IPS DF 4.7 (cell line): ENCODE measurements at regions not wholly inside any gene's neighbourhood (a gene's known extent, or its start where the extent isn't known, plus 50 kb on each side); places are given as distances from the start of the nearest gene placed in this dataset.
A peak's percentile ranks its signal among the peaks of the same experiment; 100 is the strongest.

Source experiments
- DNase-seq: peaks from one replicate; pipeline ENCODE4 v3.0.0-alpha.2; 2013; ENCODE audit warnings: low spot score; ENCODE audit errors: extremely low read depth

GRCh38 chr1:234683861-234684632 lies 74.1 kb upstream of the IRF2BP2 start:
- peak; percentile 30 for DNase-seq

DNA sequence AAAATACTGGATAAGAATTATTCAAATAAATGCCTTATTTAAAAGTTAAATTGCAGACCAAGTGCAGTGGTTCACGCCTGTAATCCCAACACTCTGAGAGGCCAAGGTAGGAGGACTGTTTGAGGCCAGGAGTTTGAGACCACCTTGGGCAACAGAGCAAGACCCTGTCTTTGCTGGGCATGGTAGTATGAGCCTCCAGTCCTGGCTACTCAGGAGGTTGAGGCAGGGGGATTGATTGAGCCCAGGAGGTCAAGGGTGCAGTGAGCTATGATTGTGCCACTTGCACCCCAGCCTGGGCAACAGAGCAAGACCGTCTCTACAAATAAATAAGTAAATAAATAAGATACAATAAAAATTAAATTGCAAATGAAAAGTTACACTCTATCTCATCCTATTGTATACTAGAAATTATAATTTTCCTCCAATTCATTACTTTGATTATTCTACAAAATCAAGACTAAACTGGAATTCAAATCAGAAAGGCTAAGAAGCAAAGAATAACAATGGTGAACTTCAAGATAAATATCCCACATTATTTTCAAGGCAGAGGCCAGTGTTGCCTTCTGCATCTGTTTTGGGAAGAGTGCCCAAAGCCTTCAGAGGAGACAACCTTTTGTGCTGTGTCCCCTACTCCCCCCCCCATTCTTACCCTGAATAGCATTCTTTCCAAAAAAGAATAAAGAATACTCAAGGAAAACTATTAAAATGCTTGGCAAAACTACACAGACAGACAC lies 73.3 kb upstream of the IRF2BP2 start:
- DNase-seq: no peak

DNA sequence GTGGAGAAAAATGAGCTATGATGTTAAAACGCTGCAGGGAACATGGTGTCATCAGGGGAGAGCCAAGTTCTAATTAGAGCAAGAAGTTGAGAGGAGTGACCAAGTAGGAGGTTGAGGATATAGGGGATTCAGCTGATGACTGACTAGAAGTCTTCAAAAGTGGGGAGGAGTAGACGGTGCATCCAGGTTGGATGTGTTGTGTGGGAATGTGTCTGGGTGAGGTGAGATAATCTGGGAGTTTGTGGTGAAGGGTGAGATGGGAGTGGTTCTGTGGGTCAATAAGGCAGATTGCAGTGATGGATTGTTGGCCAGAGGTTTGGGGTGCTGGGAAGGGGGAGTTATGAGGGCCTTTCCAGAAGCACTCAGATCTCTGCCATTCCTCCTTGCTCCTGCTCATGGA lies 72.0 kb upstream of the IRF2BP2 start:
- DNase-seq: no peak

GRCh38 chr1:234681065-234681464 lies 71.1 kb upstream of the IRF2BP2 start:
- no peak for DNase-seq

DNA sequence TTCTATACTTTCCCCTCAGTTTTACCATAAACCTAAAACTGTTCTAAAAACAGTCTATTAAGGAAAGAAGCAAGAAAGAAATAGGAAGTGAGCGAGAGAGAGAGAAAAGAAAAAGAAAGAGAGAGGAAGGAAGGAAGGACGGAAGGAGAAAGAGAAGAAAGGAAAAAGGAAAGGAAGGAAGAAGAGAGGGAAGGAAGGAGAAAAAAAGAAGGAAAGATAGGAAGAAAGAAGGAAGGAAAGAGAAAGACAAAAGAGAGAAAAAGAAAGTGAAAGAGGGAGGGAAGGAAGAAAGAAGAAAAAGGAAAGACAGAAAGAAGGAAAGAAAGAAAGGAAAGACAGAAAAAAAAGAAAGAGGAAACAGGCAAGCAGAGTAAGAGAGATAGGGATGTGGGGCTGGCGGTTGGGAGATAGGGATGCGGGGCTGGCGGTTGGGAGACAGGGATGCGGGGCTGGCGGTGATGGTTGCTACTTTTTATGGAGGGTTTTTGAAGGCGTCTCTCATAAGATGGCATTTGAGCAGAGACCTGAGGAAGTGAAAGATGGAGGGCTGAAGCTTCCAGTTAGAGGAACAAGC lies 70.4 kb upstream of the IRF2BP2 start:
- no peak for DNase-seq

DNA sequence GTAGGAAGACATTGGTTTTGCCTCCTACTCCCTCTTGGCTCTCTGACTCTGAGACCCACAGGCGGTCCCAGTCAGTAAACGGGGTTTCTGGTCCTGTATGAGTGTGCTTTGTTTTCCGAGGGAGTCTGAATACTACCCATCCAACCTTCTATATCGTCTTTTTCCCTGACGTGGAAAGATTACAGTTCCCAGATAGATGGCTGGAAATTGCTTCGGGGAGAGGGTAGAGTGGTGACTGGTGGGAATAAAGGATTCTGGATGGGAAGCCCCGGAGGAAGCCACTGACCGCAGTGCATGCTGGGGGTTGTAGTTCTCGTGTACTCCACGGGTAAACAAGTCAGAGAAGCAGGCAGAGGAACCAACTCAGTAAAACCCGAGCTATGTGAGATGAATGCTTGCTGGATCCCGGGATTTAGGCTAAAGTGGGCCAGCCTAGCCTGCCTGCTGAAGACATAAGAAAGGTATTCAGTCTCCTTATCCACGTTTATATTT lies 66.2 kb upstream of the IRF2BP2 start:
- peak; percentile 51 for DNase-seq

DNA sequence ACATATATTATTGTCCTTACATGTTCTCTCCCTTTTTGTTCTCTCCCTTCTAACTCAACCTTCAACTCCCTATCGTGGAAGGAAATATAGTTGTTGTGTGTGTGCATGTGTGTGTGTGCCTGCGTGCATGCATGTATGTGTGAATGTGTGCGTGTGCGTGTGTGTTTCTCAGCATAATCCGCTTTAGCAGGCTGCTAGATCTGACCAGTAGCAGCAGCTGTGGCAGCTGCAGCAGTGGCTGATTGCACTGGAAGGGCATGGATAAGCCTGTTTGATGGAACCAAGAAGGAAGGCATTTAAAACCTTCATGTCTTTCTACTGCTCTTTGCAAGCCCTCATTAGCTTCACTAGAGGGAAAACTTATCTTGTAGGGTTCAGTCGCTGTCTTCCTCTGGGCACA lies 65.6 kb upstream of the IRF2BP2 start:
- DNase-seq: no peak

- DNase-seq: no peak
Observed at GRCh38 chr1:234675006-234675405, 65.0 kb upstream of the IRF2BP2 start.

GRCh38 chr1:234674218-234674815 lies 64.3 kb upstream of the IRF2BP2 start:
- DNase-seq: no peak

DNA sequence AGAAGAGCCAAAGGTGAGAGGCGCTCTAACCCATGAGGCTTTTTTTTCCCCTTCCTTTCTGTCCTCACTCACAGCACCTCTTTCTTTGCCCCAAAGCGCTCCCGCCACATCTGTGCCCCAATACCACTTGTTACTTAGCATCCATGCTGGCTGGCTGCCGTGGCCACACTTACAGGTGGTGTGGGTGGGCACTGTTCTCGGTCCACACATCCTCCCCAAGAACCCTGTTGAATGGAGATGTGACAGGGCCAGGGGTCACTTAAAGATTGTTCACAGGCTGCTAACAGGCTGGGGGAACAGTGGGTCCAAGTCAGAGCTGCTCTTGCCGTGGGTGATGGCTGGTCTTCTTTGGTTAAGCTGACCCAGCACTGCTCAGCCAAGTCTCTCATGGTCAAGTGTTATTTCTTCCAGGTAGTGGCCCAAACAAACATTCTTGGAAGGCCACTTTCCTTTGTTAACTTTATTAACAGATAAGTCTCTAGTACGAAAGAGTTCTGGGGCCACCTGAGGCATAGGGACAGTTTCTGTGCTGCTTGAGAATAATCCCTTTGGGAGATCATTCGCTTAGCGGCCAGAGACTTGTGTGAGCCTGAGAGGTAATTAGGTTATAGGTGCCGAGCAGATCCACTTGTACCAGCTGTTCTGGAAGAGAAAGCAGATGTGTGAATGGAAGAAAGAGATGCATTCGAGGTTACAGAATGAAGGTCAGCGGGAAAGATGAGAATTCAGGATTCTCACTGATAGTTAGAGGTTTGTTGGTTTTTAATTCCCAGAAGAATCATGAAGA lies 62.6 kb upstream of the IRF2BP2 start:
- DNase-seq: no peak

- no peak for DNase-seq
Observed at GRCh38 chr1:234670967-234671626, 61.1 kb upstream of the IRF2BP2 start.

- no peak for DNase-seq
Observed at GRCh38 chr1:234669499-234669898, 59.5 kb upstream of the IRF2BP2 start.

DNA sequence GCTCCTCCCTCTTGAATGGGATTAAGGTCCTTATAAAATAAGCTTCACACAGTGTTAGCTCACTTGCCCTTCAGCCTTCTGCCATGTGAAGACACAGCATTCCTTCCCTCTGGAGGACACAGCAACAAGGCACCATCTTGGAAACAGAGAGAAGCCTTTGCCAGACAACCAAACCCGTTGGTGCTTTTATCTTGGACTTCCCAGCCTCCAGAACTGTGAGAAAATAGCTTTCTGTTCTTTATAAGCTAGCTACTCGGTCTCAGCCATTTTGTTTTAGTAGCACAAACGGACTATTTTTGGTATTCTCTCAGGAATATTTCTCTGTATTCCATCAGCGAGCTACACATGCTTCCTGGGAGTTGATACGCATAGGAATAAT lies 58.6 kb upstream of the IRF2BP2 start:
- DNase-seq: no peak

DNA sequence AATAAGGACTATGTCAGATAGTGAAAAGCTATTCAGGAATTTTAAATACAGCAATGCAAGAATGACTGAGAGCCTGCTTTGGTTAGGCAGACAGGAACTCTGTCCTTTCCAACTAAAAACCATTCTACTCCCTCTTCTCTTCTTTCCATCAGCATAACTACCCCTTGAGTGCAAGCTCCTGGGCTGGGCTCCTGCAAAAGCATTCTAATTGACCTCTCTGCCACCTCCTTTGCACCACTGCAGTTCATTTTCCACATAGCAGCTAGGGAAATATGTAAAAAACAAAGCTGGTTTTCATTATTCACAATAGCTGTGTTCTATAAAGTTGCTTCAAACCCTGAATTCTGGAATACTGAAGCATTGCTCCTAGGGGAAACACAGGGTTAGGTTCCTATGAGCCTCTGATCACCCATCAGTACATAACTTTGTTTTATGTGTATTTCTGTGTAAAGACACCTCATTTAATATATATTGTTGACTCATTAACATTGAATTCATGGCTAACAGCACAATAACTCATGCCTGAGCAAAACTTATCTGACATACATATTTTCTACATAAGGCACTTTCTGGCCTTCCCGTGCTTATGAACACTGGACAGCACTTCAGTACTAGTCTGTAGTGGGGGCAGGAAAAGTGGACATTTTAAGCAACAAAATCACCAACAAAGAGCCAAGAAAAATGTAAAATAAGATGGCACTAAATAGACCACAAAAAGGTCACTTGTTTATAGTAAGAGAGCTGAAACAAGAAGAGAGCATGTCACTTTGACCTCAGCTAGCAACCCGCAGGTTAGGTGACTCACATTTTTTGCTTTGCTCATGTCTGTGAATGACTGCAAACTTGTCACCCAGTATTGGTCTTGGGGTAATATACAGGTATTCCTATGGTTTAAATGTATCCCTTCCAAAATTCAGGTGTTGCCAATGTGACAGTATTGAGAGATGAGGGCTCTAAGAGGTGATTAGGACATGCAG lies 57.9 kb upstream of the IRF2BP2 start:
- no peak for DNase-seq

DNA sequence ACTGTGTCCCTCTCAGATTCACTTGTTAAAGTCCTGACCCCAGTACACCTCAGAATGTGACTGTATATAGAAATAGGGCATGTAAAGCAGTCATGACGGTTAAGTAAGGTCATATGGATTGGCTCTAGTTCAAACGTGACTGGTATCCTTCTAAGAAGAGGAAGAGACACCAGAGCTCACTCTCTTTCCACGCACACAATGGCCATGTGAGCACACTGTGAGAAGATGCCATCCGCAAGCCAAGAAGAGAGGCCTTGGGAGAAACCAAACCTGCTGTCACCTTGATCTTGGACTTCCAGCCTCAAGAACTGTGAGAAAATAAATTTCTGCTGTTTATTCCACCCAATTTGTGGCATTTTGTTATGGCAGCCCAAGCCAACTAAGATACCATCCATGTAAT lies 56.8 kb upstream of the IRF2BP2 start:
- no peak for DNase-seq

GRCh38 chr1:234665975-234666605 lies 56.1 kb upstream of the IRF2BP2 start:
- no peak for DNase-seq

GRCh38 chr1:234662148-234662547 lies 52.2 kb upstream of the IRF2BP2 start:
- DNase-seq: no peak

GRCh38 chr1:234661317-234661928 lies 51.4 kb upstream of the IRF2BP2 start:
- DNase-seq: no peak
